Amygdala (tissue), 56 donors: ENCODE measurements at regions not wholly inside any gene's neighbourhood (a gene's known extent, or its start where the extent isn't known, plus 50 kb on each side); places are given as distances from the start of the nearest gene placed in this dataset.
"Not testable (repeated sequence)": the region's sequence is repeated elsewhere in the genome, so short reads cannot be mapped to it uniquely, and the experiment has no call there.

Experiments
- DNase-seq, 56 donors: peaks; one replicate each; lab custom pipeline; 2025; lab: John Stamatoyannopoulos, UW

GRCh38 chr5:133861161-133861737 is 107.2 kb downstream of the C5orf15 start:
- no peak for DNase-seq

- no peak for DNase-seq
These were observed 109.4 kb downstream of the C5orf15 start for GRCh38 chr5:133859073-133859472.

DNA sequence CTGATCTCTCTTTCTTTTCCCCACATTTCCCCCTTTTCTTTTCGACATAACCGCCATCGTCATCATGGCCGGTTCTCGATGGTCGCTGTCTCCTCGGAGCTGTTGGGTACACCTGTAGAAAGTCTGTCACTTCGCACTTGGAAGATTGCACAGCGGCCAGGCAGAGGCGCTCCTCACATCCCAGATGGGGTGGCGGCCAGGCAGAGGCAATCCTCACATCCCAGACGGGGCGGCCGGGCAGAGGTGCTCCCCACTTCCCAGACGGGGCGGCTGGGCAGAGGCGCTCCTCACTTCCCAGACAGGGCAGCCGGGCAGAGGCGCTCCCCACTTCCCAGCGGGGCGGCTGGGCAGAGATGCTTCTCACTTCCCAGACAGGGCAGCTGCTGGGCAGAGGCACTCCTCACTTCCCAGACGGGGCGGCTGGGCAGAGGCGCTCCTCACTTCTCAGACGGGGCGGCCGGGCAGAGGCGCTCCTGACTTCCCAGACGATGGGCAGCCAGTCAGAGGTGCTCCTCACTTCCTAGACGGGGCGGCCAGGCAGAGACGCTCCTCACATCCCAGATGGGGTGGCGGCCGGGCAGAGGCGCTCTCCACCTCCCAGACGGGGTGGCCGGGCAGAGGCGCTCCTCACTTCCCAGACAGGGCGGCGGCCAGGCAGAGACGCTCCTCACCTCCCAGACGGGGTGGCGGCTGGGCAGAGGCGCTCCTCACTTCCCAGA is 110.7 kb downstream of the C5orf15 start:
- not testable (repeated sequence) for DNase-seq

DNA sequence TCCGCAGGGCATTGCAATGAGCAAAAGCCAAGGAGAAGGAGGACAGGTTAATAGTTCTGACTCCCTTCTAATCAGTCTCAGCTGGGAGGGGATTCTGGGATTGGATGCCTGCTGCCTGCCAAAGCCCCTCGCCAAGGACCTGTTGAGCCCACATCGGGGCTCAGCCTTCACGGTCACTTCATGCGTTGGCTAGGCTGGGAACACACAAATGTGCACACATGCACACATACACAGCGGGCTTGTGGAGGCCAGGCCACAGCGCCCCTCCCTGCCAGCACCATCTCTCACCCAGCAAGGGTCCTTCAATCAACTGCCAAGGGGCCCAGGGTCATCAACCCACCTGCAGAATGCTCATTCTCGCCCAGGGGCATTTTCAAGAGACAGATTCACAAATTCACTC is 113.9 kb downstream of the C5orf15 start:
- DNase-seq, result no peak

DNA sequence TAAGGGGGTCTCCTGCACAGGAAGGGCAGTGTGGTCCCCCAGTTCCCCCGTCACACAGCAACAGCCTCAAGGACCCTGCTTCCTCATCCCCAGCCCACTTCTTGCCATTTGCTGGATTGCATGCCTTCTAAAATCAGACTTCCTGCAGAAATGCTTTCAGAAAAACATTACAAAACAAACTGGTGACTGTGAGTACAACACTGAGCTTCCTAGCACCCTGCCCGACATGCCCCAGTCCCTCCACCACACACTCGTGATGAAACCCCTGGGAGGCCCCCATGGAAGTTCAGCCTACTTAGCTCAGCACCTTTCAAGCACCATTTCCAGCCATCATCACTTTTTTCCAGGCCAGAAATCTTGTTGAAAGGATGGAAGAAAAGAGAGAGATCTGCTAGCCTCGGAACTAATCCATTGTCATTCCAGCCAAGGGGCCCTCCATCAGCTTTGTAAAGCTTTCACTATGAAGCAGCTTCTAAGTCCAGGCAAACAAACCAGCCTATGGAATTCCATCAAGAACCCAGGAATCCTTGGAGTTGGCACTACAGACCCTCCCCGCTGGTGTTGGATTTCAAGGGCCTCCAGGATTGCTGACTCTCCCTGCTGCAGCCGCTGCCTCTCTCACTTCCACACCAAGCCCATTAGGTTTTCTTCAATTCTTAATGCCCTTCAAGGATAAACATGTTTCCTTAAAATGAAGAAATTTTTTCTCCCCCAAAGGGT is 114.6 kb downstream of the C5orf15 start:
- no peak for DNase-seq

DNA sequence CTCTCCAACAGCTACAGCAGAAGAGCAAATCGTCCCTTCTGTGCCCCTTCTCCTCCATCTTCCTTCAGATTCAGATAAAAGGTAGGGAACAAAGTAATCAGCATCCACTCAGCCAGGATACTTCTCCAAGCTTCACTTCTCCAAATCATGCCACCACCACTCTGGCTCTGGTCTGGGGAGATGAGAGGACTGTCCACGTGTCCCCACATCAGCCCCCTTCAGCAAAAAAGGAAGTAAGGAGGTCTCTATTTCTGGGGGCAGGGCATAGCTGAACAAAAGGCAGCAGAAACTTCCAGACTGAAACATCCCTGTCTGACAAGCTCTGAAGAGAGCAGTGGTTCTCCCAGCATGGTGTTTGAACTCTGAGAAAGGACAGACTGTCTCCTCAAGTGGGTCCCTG is 116.9 kb downstream of the C5orf15 start:
- DNase-seq, result peak in 3 of 56 donors; percentile 15 to 36 (median 20)

DNA sequence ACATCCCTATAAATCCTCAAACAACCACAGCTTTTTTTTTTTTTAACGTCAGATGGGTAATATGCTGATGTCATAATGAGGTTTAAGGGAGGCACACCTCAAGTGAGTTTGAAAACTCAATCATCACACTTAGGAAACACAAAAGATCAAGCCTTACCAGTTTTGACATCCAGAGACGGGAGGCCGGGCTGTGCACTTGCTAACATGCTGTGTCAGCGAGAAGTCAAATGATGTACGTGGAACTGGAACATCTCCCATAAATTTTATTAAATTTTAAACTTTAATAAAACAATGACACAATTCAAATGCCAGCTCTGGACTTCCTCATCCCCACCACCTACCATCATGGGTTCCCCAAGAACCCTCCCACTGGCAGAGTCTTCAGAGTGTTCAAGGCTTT is 117.6 kb downstream of the C5orf15 start:
- no peak for DNase-seq

DNA sequence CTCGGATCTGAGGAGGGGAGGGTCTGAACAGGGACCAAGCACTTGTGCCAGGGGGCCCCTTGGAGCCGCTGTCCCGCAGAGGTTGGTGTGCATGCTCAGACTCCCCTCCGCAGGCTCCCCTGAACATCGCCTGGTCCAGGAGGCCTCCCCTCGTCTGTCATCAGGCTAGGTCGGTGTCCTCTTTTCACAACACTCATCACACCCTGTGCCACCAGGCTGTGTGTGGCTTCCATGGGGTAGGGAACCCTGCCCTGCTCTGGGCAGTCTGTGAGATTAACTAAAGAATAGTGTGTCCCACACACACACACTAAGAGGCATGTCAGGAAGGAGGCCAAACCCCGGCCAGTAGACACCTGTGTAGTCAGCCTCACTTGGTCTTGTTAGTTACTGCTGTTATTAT is 119.3 kb downstream of the C5orf15 start:
- DNase-seq, result no peak

- DNase-seq, result peak in 8 of 56 donors; percentile 9 to 56 (median 20)
These were observed 120.0 kb downstream of the C5orf15 start for GRCh38 chr5:133848341-133848811.

- DNase-seq, result no peak
These were observed 120.5 kb downstream of the C5orf15 start for GRCh38 chr5:133847886-133848285.

GRCh38 chr5:133847301-133847700 is 121.1 kb downstream of the C5orf15 start:
- DNase-seq, result no peak

DNA sequence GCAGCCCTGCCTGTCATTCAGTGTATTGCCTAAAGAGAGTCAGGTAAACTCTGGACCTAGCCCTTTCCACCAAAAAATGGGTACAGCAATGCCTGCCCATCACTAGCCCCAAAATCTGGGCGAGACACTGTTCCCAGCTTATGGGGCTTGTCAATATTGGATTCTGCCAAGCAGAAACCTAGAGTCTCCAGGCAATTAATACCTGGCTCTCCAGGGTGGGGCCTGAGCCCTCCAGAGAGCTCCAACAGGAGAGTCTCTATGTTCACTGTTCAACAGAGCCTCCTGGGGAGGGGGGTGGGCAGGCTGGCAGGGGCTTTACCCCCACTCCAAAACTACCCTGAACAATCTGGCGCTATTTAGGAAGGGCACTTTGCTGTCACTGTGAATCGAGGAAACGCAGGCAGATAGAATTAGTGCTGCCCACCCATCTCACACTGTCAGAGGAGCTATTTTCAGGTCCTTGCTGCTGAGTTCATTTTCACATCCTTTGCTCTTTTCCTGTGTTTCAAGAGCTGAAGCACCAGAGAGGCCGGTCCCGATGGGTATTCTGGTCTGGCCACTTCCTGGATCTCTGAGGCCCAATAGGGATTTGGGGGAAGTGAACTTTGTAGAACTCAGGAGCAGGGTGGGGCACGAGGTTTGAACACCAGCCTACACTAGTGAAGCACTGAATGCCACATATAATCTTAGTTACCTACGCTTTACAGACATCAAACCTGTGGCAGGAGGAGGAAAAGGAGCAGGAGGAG is 121.8 kb downstream of the C5orf15 start:
- DNase-seq, result peak in 6 of 56 donors; percentile 15 to 55 (median 38)

GRCh38 chr5:133845271-133845670 is 123.2 kb downstream of the C5orf15 start:
- DNase-seq, result no peak

- DNase-seq, result peak in 1 of 56 donors; percentile 11
These were observed 123.6 kb downstream of the C5orf15 start for GRCh38 chr5:133844836-133845235.

GRCh38 chr5:133843911-133844310 is 124.5 kb downstream of the C5orf15 start:
- DNase-seq, result no peak

DNA sequence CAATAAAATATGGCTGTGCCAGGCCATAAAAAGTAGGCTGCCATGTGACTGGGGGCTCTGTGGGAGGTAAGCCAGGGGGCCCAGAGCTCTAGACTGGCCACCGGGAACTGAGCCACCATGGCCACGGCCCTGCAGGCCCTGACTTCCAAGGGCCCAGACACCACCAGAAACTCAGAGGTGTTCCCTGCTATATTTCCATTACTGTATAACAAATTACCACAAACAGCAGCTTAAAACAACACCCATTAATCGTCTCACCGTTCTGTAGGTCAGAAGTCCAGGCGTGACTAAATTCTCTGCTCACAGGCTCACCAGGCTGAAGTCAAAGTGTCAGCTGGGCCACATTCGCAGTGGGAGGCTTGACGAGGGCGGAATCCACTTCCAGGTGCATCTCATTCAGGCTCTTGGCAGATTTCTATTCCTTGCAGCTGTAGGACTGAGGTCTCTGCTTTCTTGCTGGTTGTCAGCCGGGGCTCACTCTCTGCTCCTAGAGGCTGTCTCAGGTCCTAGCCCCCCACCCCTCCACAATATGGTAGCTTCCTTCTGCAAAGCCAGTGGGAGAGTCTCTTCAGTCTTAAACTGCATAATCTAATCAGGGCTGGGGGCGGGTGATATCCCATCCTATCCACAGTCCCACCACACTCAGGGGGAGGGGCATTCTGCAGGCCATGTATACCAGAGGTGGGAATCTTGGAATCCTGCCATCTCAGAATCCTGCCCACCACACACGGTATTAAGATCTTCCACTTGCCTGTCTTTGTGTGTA is 125.4 kb downstream of the C5orf15 start:
- no peak for DNase-seq

- no peak for DNase-seq
These were observed 126.3 kb downstream of the C5orf15 start for GRCh38 chr5:133841831-133842750.

GRCh38 chr5:133840168-133840567 is 128.3 kb downstream of the C5orf15 start:
- DNase-seq, result no peak

GRCh38 chr5:133839721-133840120 is 128.7 kb downstream of the C5orf15 start:
- DNase-seq, result peak in 5 of 56 donors; percentile 15 to 41 (median 23)
